ENCODE measurements at regions not wholly inside any gene's neighbourhood (a gene's known extent, or its start where the extent isn't known, plus 50 kb on each side); places are given as distances from the start of the nearest gene placed in this dataset.

- TF ChIP-seq CTCF (IDR thresholded peaks at IDR 0.05; ENCODE audit: borderline replicate concordance, insufficient read depth, low read depth, low read length), result no peak
- H3K4me3 ChIP-seq (ENCODE audit: low read depth, low read length), result no peak overlapping the region
Measured at GRCh38 chr12:116432314-116432750, 126.8 kb upstream of the MAP1LC3B2 start.

- no peak for TF ChIP-seq CTCF (IDR thresholded peaks at IDR 0.05; ENCODE audit: borderline replicate concordance, insufficient read depth, low read depth, low read length)
- H3K4me3 ChIP-seq (ENCODE audit: low read depth, low read length), result no peak overlapping the region
Measured at GRCh38 chr12:116433249-116433648, 125.9 kb upstream of the MAP1LC3B2 start.

GRCh38 chr12:116434155-116435011, 124.8 kb upstream of the MAP1LC3B2 start:
- no peak for TF ChIP-seq CTCF (IDR thresholded peaks at IDR 0.05; ENCODE audit: borderline replicate concordance, insufficient read depth, low read depth, low read length)
- H3K4me3 ChIP-seq (ENCODE audit: low read depth, low read length), result no peak overlapping the region

- TF ChIP-seq CTCF (IDR thresholded peaks at IDR 0.05; ENCODE audit: borderline replicate concordance, insufficient read depth, low read depth, low read length), result no peak
- H3K4me3 ChIP-seq (ENCODE audit: low read depth, low read length), result no peak overlapping the region
Measured at GRCh38 chr12:116435984-116436383, 123.2 kb upstream of the MAP1LC3B2 start.

- H3K4me3 ChIP-seq (ENCODE audit: low read depth, low read length), result no peak overlapping the region
- no peak for TF ChIP-seq CTCF (IDR thresholded peaks at IDR 0.05; ENCODE audit: borderline replicate concordance, insufficient read depth, low read depth, low read length)
Measured at GRCh38 chr12:116436561-116437249, 122.5 kb upstream of the MAP1LC3B2 start.

- TF ChIP-seq CTCF (IDR thresholded peaks at IDR 0.05; ENCODE audit: borderline replicate concordance, insufficient read depth, low read depth, low read length), result no peak
- H3K4me3 ChIP-seq (ENCODE audit: low read depth, low read length), result no peak overlapping the region
Measured at GRCh38 chr12:116441292-116441691, 117.9 kb upstream of the MAP1LC3B2 start.

Measured in GM12875 (cell line).